C4-2B (cell line): ENCODE measurements at regions not wholly inside any gene's neighbourhood (a gene's known extent, or its start where the extent isn't known, plus 50 kb on each side); places are given as distances from the start of the nearest gene placed in this dataset.

Experiments used
- H3K27ac ChIP-seq: fragments of 450-650 bp; 2 replicates; pipeline ENCODE4 v1.5.1; 2017
- ZFX ChIP-seq: fragments of 450-650 bp; IDR thresholded peaks from 2 replicates; pipeline ENCODE4 v1.6.1; 2017
- TF ChIP-seq, protein P1 (sequence below): fragments of 450-650 bp; conservative IDR thresholded peaks from 2 replicates; pipeline ENCODE4 v1.5.1; 2017; ENCODE audit warnings: mild to moderate bottlenecking

GRCh38 chr7:85823396-85824080, 636.7 kb upstream of the SEMA3D start:
- H3K27ac ChIP-seq, result no peak overlapping the region

GRCh38 chr7:85821926-85822325, 635.1 kb upstream of the SEMA3D start:
- TF ChIP-seq, protein P1, sequence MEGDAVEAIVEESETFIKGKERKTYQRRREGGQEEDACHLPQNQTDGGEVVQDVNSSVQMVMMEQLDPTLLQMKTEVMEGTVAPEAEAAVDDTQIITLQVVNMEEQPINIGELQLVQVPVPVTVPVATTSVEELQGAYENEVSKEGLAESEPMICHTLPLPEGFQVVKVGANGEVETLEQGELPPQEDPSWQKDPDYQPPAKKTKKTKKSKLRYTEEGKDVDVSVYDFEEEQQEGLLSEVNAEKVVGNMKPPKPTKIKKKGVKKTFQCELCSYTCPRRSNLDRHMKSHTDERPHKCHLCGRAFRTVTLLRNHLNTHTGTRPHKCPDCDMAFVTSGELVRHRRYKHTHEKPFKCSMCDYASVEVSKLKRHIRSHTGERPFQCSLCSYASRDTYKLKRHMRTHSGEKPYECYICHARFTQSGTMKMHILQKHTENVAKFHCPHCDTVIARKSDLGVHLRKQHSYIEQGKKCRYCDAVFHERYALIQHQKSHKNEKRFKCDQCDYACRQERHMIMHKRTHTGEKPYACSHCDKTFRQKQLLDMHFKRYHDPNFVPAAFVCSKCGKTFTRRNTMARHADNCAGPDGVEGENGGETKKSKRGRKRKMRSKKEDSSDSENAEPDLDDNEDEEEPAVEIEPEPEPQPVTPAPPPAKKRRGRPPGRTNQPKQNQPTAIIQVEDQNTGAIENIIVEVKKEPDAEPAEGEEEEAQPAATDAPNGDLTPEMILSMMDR, result no peak
- TF ChIP-seq ZFX, result no peak

More at GRCh38 chr7:85823396-85824080, 636.7 kb upstream of the SEMA3D start:
- TF ChIP-seq, protein P1, result no peak
- TF ChIP-seq ZFX, result no peak

GRCh38 chr7:85820702-85821443, 634.0 kb upstream of the SEMA3D start:
- no peak overlapping the region for H3K27ac ChIP-seq
- no peak for TF ChIP-seq ZFX
- TF ChIP-seq, protein P1, result no peak

More at GRCh38 chr7:85821926-85822325, 635.1 kb upstream of the SEMA3D start:
- H3K27ac ChIP-seq, result no peak overlapping the region

DNA sequence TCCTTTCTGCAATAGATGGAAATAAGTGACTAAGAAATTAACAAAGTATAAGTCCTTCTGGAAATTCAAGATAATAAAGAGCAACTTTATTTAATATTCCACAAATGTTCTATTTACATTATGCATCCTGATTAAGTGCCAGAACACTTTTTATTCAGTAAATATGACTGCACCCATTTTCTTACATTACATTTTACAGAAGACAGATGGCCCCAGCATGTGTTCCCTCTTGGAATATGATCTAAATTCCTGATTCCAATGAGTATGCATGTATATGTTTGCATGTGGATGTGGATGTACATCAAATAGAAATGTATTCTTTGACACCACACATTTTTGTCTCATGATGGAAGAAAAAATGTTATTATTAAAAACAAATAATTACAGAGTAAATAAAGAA, 628.7 kb upstream of the SEMA3D start:
- H3K27ac ChIP-seq, result no peak overlapping the region
- TF ChIP-seq ZFX, result no peak
- TF ChIP-seq, protein P1, result no peak

DNA sequence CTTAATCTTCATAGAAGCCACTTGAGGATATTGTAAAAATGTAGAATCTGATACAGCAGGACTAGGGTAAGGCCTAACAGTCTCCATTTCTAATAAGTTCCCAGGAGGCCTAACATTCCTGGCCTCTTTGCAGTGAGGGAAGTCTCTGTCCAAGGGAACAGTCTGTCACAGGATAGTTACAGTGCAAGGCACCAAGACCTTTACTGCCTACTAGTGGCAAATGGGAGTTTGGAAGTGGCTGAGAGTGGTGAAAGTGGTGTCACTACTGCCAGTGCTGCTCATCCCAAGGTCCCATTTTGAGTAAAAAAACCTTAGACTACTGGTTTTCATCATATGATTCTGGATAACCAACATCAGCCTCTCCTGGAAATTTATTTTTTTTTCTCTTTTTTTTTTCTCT, 619.5 kb upstream of the SEMA3D start:
- no peak overlapping the region for H3K27ac ChIP-seq
- no peak for TF ChIP-seq ZFX
- TF ChIP-seq, protein P1, result peak; percentile 65

DNA sequence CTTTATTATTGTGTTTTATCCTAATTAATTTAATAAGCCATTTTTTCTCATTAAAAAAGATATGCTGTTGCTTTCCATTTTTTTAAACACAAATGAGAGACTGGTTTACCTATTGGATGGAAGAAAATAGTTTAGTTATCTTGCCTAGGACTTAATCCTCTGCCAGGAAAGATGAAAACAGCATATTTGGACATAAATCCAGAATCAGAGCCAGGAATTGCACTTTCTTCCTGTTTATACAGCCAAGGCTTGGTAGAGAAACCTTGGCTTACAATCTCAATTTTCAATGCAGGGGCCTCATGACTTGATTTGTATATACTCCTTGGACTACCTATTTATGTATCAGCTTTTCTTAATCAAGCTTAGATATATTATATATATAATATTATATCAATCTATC, 618.8 kb upstream of the SEMA3D start:
- TF ChIP-seq, protein P1, result no peak
- no peak for TF ChIP-seq ZFX
- H3K27ac ChIP-seq, result no peak overlapping the region

DNA sequence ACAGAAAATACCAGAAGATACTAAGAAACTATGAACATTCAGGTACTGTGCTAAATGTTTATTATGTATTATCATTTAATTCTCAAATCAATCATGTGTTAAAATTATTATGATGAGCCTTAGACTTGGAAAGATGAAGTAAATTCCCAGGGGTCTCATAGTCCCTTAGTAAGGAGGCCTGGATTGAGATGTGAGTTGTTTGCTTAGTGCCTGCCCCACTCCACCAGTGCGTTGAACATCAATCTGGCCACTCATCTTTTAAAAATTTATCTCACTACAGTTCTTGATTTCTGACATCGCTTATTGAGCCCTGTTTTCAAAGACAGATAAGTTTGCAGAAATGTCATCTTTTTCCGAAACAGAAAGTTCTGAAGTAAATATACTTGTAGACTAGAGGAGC, 618.4 kb upstream of the SEMA3D start:
- no peak overlapping the region for H3K27ac ChIP-seq
- TF ChIP-seq, protein P1, result no peak
- no peak for TF ChIP-seq ZFX
